PFSK-1 (cell line): ENCODE measurements at regions not wholly inside any gene's neighbourhood (a gene's known extent, or its start where the extent isn't known, plus 50 kb on each side); places are given as distances from the start of the nearest gene placed in this dataset.

Experiments used
- FOXP2 ChIP-seq: optimal IDR thresholded peaks from 2 replicates; pipeline ENCODE3; 2011; ENCODE audit warnings: borderline replicate concordance, control low read depth, inconsistent platforms; ENCODE audit not compliant: insufficient read depth; ENCODE audit errors: extremely low read length, extremely low read depth
- POLR2AphosphoS5 ChIP-seq: IDR thresholded peaks from 2 replicates; pipeline ENCODE4 v1.6.1; 2012; ENCODE audit warnings: low read depth, mild to moderate bottlenecking, control low read depth, low read length, moderate library complexity
- REST ChIP-seq, 2 experiments: IDR thresholded peaks; 2 replicates each; pipeline versions ENCODE4 v1.6.1 to v1.8.0; 2011 to 2012; ENCODE audit warnings: low read depth in 2 of 2, low read length in 2 of 2, control low read depth in 1 of 2, inconsistent platforms in 1 of 2, mild to moderate bottlenecking in 1 of 2, moderate library complexity in 1 of 2; ENCODE audit not compliant: insufficient read depth in 1 of 2
- SIN3A ChIP-seq: IDR thresholded peaks from 2 replicates; pipeline ENCODE4 v1.6.1; 2012; ENCODE audit warnings: mild to moderate bottlenecking, low read length, moderate library complexity, borderline replicate concordance; ENCODE audit not compliant: insufficient read depth
- TAF1 ChIP-seq: IDR thresholded peaks from 2 replicates; pipeline ENCODE4 v1.6.1; 2012; ENCODE audit warnings: low read length, control low read depth, borderline replicate concordance; ENCODE audit not compliant: insufficient read depth

- no peak for TF ChIP-seq TAF1
- TF ChIP-seq SIN3A: no peak
- TF ChIP-seq FOXP2: no peak
- no peak for TF ChIP-seq POLR2AphosphoS5
- no peak for TF ChIP-seq REST (IDR thresholded peaks at IDR 0.05; ENCODE audit: insufficient read depth in 1 of 2, low read depth in 2 of 2, low read length in 2 of 2)
These were observed 84.0 kb downstream of the MZT1 start for GRCh38 chr13:72643311-72643989.

- TF ChIP-seq REST (IDR thresholded peaks at IDR 0.05; ENCODE audit: insufficient read depth in 1 of 2, low read depth in 2 of 2, low read length in 2 of 2): no peak
These were observed 88.1 kb downstream of the MZT1 start for GRCh38 chr13:72639377-72639776.

- TF ChIP-seq REST (IDR thresholded peaks at IDR 0.05; ENCODE audit: insufficient read depth in 1 of 2, low read depth in 2 of 2, low read length in 2 of 2) (no peak), TAF1 (no peak), POLR2AphosphoS5 (no peak), SIN3A (no peak), FOXP2 (no peak)
These were observed 89.2 kb downstream of the MZT1 start for GRCh38 chr13:72638059-72638815.

- no peak for TF ChIP-seq SIN3A
- TF ChIP-seq FOXP2: no peak
- no peak for TF ChIP-seq TAF1
- TF ChIP-seq REST (IDR thresholded peaks at IDR 0.05; ENCODE audit: insufficient read depth in 1 of 2, low read depth in 2 of 2, low read length in 2 of 2): no peak
- no peak for TF ChIP-seq POLR2AphosphoS5
These were observed 89.9 kb downstream of the MZT1 start for GRCh38 chr13:72637561-72637960.

GRCh38 chr13:72634859-72635258 is 92.6 kb downstream of the MZT1 start:
- TF ChIP-seq POLR2AphosphoS5: no peak
- no peak for TF ChIP-seq FOXP2
- no peak for TF ChIP-seq REST (IDR thresholded peaks at IDR 0.05; ENCODE audit: insufficient read depth in 1 of 2, low read depth in 2 of 2, low read length in 2 of 2)
- TF ChIP-seq SIN3A: no peak
- TF ChIP-seq TAF1: no peak
